A549 (cell line): ENCODE measurements at regions not wholly inside any gene's neighbourhood (a gene's known extent, or its start where the extent isn't known, plus 50 kb on each side); places are given as distances from the start of the nearest gene placed in this dataset.

Experiments
- ATAC-seq, 2 experiments: fragments of 200-7000 bp in 1 of 2; fragments of >200 bp in 1 of 2; cut with Nextera tagmentation in 1 of 2; cut with Tn5 transposase in 1 of 2; 3 replicates each; pipeline versions ENCODE4 v1.8.0 to v1.9.1; 2018 to 2020; ENCODE audit warnings: mild to moderate bottlenecking in 1 of 2, moderate library complexity in 1 of 2
- CTCF ChIA-PET: fragments of 300-600 bp; sonication (Branson Sonifier 250); formaldehyde crosslinking; extraction: SDS; loops from one replicate; lab custom pipeline; 2021; ENCODE audit warnings: antibody characterized with exemption, inconsistent platforms; lab: Yijun Ruan, JAX
- POLR2A ChIA-PET: fragments of 350-600 bp; formaldehyde crosslinking; extraction: SDS; loops from one replicate; lab custom pipeline; 2021; ENCODE audit warnings: antibody characterized with exemption, inconsistent platforms; lab: Yijun Ruan, JAX
- DNase-seq, 2 experiments: peaks; one replicate each; pipeline versions ENCODE4 v3.0.0 to v3.0.0-alpha.2; 2011 to 2016; ENCODE audit warnings: low read depth in 1 of 2, low spot score in 1 of 2
- FAIRE-seq: peaks from 2 replicates; lab custom pipeline; 2011; peaks lifted over from hg19 to GRCh38; lab: Jason Lieb, UNC
- H3K27ac ChIP-seq, 2 experiments: fragments of >200 bp; sonication (Bioruptor Twin); formaldehyde crosslinking; 3 replicates each; pipeline ENCODE4 v1.5.1; 2016 to 2017
- H3K4me1 ChIP-seq: fragments of >200 bp; sonication (Bioruptor Twin); formaldehyde crosslinking; 3 replicates; pipeline ENCODE4 v1.6.1; 2016
- H3K4me2 ChIP-seq: fragments of >200 bp; sonication (Bioruptor Twin); formaldehyde crosslinking; 3 replicates; pipeline ENCODE4 v1.6.1; 2016
- H3K4me3 ChIP-seq: fragments of >200 bp; sonication (Bioruptor Twin); formaldehyde crosslinking; 3 replicates; pipeline ENCODE4 v1.5.1; 2016
- H3K9me3 ChIP-seq: fragments of >200 bp; sonication (Bioruptor Twin); formaldehyde crosslinking; 3 replicates; pipeline ENCODE4 v1.6.1; 2016
- BHLHE40 ChIP-seq: IDR thresholded peaks from 2 replicates; pipeline ENCODE4 v1.6.1; 2012; ENCODE audit warnings: low read depth, low read length, inconsistent platforms
- CBX8 ChIP-seq: fragments of 200-600 bp; sonication (generic); IDR thresholded peaks from 2 replicates; pipeline ENCODE4 v1.6.1; 2016
- CEBPB ChIP-seq, 2 experiments: fragments of >200 bp in 1 of 2; sonication (Bioruptor Twin) in 1 of 2; formaldehyde crosslinking in 1 of 2; IDR thresholded peaks; 2 replicates each; pipeline ENCODE4 v1.6.1; 2012 to 2016
- EHF ChIP-seq: fragments of 250-450 bp; sonication (Bioruptor Pico); IDR thresholded peaks from 2 replicates; pipeline ENCODE4 v1.5.0; 2020; ENCODE audit warnings: mild to moderate bottlenecking
- FOSL2 ChIP-seq, 2 experiments: fragments of 450-650 bp in 1 of 2; fragments of >200 bp in 1 of 2; sonication (Bioruptor Twin) in 1 of 2; formaldehyde crosslinking; IDR thresholded peaks; 2 replicates each; pipeline versions ENCODE4 v1.5.0 to v1.6.1; 2016 to 2020; ENCODE audit warnings: mild to moderate bottlenecking in 1 of 2, moderate library complexity in 1 of 2
- GATA3 ChIP-seq: IDR thresholded peaks from 2 replicates; pipeline ENCODE4 v1.6.1; 2012; ENCODE audit warnings: borderline replicate concordance
- HOXA7 ChIP-seq: fragments of 250-450 bp; sonication (Bioruptor Pico); IDR thresholded peaks from 2 replicates; pipeline ENCODE4 v1.5.0; 2020; ENCODE audit warnings: mild to moderate bottlenecking, moderate library complexity
- HOXB5 ChIP-seq: fragments of 250-450 bp; sonication (Bioruptor Pico); IDR thresholded peaks from 2 replicates; pipeline ENCODE4 v1.5.0; 2020; ENCODE audit warnings: mild to moderate bottlenecking, moderate library complexity
- JUN ChIP-seq, 2 experiments: fragments of >200 bp; sonication (Bioruptor Twin); formaldehyde crosslinking; IDR thresholded peaks; 2 replicates in 1 of 2; 3 replicates in 1 of 2; pipeline ENCODE4 v1.6.1; 2016 to 2017
- NR3C1 ChIP-seq: fragments of >200 bp; sonication (Bioruptor Twin); formaldehyde crosslinking; IDR thresholded peaks from 3 replicates; pipeline ENCODE4 v1.6.1; 2017
- PHF8 ChIP-seq: fragments of 200-600 bp; sonication (generic); IDR thresholded peaks from 2 replicates; pipeline ENCODE4 v1.6.1; 2016; ENCODE audit warnings: low read depth, mild to moderate bottlenecking, antibody characterized with exemption, moderate library complexity, borderline replicate concordance
- RCOR1 ChIP-seq: fragments of 150-350 bp; IDR thresholded peaks from 2 replicates; pipeline ENCODE4 v1.6.1; 2014; ENCODE audit warnings: antibody characterized with exemption, low read length, low read depth
- RNF2 ChIP-seq: fragments of 200-600 bp; sonication (generic); IDR thresholded peaks from 2 replicates; pipeline ENCODE4 v1.6.1; 2016; ENCODE audit warnings: low read depth, mild to moderate bottlenecking, antibody characterized with exemption, moderate library complexity, borderline replicate concordance
- SMC3 ChIP-seq: fragments of >200 bp; sonication (Bioruptor Twin); formaldehyde crosslinking; IDR thresholded peaks from 3 replicates; pipeline ENCODE4 v1.6.1; 2018; ENCODE audit warnings: inconsistent platforms
- SREBF2 ChIP-seq: fragments of 450-650 bp; IDR thresholded peaks from 2 replicates; pipeline ENCODE4 v1.6.1; 2014; ENCODE audit warnings: mild to moderate bottlenecking, moderate library complexity
- TP53 ChIP-seq: fragments of 250-450 bp; sonication (Bioruptor Pico); IDR thresholded peaks from 2 replicates; pipeline ENCODE4 v1.5.0; 2021; ENCODE audit warnings: mild to moderate bottlenecking, moderate library complexity
- USF2 ChIP-seq: fragments of 450-650 bp; IDR thresholded peaks from 2 replicates; pipeline ENCODE4 v1.6.1; 2014; ENCODE audit warnings: antibody characterized with exemption
- ZSCAN20 ChIP-seq: fragments of 250-450 bp; sonication (Bioruptor Pico); IDR thresholded peaks from 2 replicates; pipeline ENCODE4 v1.8.0; 2022; ENCODE audit warnings: mild to moderate bottlenecking, moderate library complexity
- WGBS: methylation state at CpG from one replicate; pipeline ENCODE4 v1.1.6; 2017; ENCODE audit errors: missing lambda C conversion rate; 5-methylcytosine and 5-hydroxymethylcytosine counted together
- TF ChIP-seq, protein P1 (sequence below): fragments of >200 bp; sonication (Bioruptor Twin); formaldehyde crosslinking; IDR thresholded peaks from 3 replicates; pipeline ENCODE4 v1.5.1; 2016
- TF ChIP-seq, protein P2 (sequence below): fragments of 200-600 bp; sonication (generic); IDR thresholded peaks from 2 replicates; pipeline ENCODE4 v1.6.1; 2016; ENCODE audit warnings: antibody characterized with exemption, mild to moderate bottlenecking, moderate library complexity
- TF ChIP-seq, protein P3 (sequence below): fragments of 250-450 bp; sonication (Bioruptor Pico); IDR thresholded peaks from 2 replicates; pipeline ENCODE4 v1.5.0; 2021; ENCODE audit warnings: mild to moderate bottlenecking, moderate library complexity, borderline replicate concordance

- TF ChIP-seq USF2 (no peak), SREBF2 (no peak), HOXB5 (CRISPR knock-in tag) (no peak), BHLHE40 (no peak)
Observed at GRCh38 chr4:58275856-58276255, 1165.7 kb upstream of the IGFBP7 start (continued).

- Histone ChIP-seq H3K4me1 (peaks cover 9% of the 10 kb centered on the region; the same call in 2 of the 3 replicates), H3K4me2 (no peak overlapping the region), H3K9me3 (no peaks in the 10 kb centered on the region), H3K27ac (peak overlapping the region in 1 of 2 experiments; percentile 61; a peak in 1 of 6 replicates), H3K4me3 (no peak overlapping the region)
- TF ChIP-seq HOXA7 (CRISPR knock-in tag) (no peak), SMC3 (no peak)
- ChIA-PET CTCF (no interaction called here), POLR2A (no interaction called here)
- WGBS, result 45% methylated on average over 5 of the region's 5 CpGs
- FAIRE-seq, result no peak
- ATAC-seq, result no peak
- peak in 1 of 2 experiments; percentile 3 for DNase-seq
Observed at GRCh38 chr4:58274553-58274952, 1164.4 kb upstream of the IGFBP7 start.

DNA sequence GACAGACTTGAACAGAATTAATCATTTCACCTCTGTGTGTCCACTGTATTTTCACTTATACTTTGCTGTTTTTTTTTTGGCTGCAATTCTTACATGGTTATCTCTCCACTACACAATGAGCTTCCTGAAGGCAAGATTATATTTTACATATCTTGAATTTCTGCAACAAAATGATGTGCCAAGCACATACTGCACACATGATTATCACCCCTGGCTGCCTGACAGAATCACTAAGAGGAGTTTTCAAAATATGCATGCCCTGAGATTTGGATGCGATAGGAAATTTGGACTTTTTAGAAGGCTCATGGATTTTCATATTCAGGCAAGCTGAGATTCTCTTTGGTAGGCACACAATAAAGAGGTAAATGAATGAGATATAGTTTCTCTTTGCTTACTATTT is 1162.1 kb upstream of the IGFBP7 start:
- FAIRE-seq (no peak), DNase-seq (no peak), ATAC-seq (no peak)
- no peak overlapping the region for H3K4me2 ChIP-seq
- no peaks in the 10 kb centered on the region for H3K9me3 ChIP-seq
- H3K27ac ChIP-seq, result no peak overlapping the region
- ChIA-PET POLR2A (no interaction called here), CTCF (no interaction called here)
- H3K4me1 ChIP-seq, result peaks cover 9% of the 10 kb centered on the region; the same call in 2 of the 3 replicates
- H3K4me3 ChIP-seq, result no peak overlapping the region
- WGBS, result 53% methylated on average over 1 of the region's 1 CpG
- no peak for TF ChIP-seq RCOR1
- TF ChIP-seq CEBPB (IDR thresholded peaks at IDR 0.05), result no peak
- TF ChIP-seq, protein P1, sequence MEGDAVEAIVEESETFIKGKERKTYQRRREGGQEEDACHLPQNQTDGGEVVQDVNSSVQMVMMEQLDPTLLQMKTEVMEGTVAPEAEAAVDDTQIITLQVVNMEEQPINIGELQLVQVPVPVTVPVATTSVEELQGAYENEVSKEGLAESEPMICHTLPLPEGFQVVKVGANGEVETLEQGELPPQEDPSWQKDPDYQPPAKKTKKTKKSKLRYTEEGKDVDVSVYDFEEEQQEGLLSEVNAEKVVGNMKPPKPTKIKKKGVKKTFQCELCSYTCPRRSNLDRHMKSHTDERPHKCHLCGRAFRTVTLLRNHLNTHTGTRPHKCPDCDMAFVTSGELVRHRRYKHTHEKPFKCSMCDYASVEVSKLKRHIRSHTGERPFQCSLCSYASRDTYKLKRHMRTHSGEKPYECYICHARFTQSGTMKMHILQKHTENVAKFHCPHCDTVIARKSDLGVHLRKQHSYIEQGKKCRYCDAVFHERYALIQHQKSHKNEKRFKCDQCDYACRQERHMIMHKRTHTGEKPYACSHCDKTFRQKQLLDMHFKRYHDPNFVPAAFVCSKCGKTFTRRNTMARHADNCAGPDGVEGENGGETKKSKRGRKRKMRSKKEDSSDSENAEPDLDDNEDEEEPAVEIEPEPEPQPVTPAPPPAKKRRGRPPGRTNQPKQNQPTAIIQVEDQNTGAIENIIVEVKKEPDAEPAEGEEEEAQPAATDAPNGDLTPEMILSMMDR, result no peak
- TF ChIP-seq TP53, result no peak
- no peak for TF ChIP-seq ZSCAN20 (CRISPR knock-in tag)
- TF ChIP-seq RNF2, result no peak
- no peak for TF ChIP-seq JUN (IDR thresholded peaks at IDR 0.05)
- TF ChIP-seq, protein P2, sequence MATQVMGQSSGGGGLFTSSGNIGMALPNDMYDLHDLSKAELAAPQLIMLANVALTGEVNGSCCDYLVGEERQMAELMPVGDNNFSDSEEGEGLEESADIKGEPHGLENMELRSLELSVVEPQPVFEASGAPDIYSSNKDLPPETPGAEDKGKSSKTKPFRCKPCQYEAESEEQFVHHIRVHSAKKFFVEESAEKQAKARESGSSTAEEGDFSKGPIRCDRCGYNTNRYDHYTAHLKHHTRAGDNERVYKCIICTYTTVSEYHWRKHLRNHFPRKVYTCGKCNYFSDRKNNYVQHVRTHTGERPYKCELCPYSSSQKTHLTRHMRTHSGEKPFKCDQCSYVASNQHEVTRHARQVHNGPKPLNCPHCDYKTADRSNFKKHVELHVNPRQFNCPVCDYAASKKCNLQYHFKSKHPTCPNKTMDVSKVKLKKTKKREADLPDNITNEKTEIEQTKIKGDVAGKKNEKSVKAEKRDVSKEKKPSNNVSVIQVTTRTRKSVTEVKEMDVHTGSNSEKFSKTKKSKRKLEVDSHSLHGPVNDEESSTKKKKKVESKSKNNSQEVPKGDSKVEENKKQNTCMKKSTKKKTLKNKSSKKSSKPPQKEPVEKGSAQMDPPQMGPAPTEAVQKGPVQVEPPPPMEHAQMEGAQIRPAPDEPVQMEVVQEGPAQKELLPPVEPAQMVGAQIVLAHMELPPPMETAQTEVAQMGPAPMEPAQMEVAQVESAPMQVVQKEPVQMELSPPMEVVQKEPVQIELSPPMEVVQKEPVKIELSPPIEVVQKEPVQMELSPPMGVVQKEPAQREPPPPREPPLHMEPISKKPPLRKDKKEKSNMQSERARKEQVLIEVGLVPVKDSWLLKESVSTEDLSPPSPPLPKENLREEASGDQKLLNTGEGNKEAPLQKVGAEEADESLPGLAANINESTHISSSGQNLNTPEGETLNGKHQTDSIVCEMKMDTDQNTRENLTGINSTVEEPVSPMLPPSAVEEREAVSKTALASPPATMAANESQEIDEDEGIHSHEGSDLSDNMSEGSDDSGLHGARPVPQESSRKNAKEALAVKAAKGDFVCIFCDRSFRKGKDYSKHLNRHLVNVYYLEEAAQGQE, result no peak
- TF ChIP-seq EHF (CRISPR knock-in tag), result no peak
- no peak for TF ChIP-seq NR3C1
- no peak for TF ChIP-seq CBX8
- no peak for TF ChIP-seq FOSL2 (IDR thresholded peaks at IDR 0.05)
- no peak for TF ChIP-seq FOSL2 (CRISPR knock-in tag; IDR thresholded peaks at IDR 0.05)
- TF ChIP-seq, protein P3, sequence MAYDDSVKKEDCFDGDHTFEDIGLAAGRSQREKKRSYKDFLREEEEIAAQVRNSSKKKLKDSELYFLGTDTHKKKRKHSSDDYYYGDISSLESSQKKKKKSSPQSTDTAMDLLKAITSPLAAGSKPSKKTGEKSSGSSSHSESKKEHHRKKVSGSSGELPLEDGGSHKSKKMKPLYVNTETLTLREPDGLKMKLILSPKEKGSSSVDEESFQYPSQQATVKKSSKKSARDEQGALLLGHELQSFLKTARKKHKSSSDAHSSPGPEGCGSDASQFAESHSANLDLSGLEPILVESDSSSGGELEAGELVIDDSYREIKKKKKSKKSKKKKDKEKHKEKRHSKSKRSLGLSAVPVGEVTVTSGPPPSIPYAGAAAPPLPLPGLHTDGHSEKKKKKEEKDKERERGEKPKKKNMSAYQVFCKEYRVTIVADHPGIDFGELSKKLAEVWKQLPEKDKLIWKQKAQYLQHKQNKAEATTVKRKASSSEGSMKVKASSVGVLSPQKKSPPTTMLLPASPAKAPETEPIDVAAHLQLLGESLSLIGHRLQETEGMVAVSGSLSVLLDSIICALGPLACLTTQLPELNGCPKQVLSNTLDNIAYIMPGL (CRISPR knock-in tag), result no peak
- TF ChIP-seq PHF8, result no peak
- TF ChIP-seq GATA3, result no peak
